HG03045 (cell line): ENCODE measurements at regions not wholly inside any gene's neighbourhood (a gene's known extent, or its start where the extent isn't known, plus 50 kb on each side); places are given as distances from the start of the nearest gene placed in this dataset.
"Not testable (repeated sequence)": the region's sequence is repeated elsewhere in the genome, so short reads cannot be mapped to it uniquely, and the experiment has no call there.

Source experiments
- ATAC-seq: cut with Tn5 transposase; IDR thresholded peaks from one replicate; pipeline ENCODE4 v1.9.1; 2021; ENCODE audit warnings: mild to moderate bottlenecking, moderate library complexity; ENCODE audit not compliant: unreplicated experiment

DNA sequence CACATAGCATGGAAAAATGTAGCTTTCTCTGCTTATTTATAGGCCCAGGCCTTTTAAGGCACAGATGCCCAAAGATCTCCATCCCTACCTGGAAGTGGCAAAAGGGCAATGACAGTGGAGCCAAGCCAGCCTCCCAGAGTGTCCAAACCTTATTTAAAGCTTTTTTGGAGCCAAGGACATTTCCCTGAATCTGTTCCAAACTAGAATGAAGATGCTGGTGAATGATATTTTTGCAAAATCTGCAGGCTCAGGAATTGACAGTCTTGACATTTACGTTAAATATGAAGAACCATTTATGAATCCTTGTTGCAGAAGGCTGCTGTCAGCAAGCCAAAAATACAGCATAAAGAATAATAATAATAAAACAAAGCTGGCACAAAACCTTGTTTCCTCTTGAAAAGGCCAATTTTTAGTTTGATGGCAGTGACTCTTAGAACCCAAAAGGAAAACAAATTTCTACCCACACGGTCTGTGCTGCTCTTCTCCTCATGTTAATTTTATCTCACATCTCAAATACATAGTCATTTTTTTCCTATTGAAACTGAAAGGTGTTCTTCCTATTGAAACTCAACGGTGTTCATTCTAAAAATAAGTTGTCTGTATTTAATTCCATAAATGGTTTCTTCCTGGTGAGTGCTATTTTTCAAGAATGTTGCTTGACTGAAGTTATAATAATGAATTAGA, 206.3 kb upstream of the TBL1X start:
- ATAC-seq: no peak

- no peak for ATAC-seq
Observed at GRCh38 chrX:9260603-9261002, 204.3 kb upstream of the TBL1X start.

DNA sequence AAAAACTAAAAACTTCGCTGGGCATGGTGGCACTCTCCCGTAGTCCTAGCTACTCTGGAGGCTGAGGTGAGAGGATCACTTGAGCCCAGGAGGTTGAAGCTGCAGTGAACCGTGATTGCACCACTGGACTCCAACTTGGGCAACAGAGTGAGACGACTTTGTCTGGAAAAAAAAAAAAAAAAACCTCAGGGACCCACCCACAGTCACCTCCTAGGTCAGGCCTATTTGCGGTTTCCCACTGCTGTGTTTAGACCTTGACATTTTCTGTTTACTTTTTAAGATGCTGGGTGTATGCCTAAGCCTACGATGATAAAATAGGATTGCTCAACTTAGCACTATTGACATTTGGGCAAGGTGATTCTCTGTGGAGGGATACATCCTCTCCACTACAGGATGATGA, 197.4 kb upstream of the TBL1X start:
- no peak for ATAC-seq

DNA sequence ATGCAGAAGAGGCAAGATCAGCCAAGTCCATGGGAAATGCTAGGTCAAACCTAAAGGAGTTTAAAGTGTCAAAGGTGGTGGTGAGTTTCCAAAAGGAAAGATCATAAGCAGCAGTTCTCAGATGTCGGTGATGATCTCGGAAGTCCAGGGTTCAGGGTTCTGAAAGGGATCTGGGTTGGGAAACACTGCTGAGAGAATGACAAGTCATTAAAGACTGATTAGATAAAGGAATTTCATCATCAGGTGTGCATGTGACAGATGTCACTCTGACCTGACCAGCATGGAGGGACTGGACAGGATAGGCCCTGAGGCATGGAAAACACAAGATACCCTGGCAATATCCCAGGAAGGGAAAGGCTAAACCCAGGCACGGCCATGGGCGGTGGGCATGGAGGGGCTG, 195.7 kb upstream of the TBL1X start:
- no peak for ATAC-seq

DNA sequence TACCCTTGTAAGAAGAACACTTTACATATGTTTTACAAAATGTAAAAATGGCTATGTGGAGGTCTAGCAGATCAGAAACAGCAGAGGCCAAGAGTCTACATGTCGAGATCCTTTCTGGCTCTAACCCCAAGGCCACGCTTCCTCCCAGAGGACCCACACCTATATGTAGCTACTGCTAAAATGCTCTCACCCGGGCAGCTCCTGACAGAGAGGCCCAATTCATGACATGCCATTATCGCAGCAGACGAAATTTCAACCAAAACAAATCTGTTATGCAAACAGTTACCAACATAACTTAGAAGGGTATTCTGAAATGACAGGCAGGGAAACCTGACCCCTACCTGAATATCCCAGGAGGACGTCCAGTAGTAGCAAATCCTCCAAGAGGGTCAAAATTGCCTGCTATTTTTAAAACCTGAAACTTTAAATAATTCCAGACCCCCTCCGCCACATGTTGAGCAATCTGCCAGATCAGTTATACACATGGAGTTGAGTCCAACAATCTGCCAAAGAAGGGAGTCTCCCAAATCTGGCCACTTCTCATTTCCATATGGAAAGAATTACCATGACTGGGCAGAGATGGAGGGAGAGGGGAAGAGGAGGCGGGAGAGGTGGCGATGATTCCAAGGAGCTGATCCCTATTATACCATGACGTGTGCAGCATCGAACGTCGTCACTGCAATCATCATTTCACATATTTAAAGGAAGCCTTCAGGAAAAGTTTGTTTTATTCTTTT, 192.9 kb upstream of the TBL1X start:
- ATAC-seq: no peak

GRCh38 chrX:9273744-9274143, 191.1 kb upstream of the TBL1X start:
- ATAC-seq: no peak

GRCh38 chrX:9278475-9279233, 186.2 kb upstream of the TBL1X start:
- ATAC-seq: no peak

GRCh38 chrX:9279234-9279544, 185.7 kb upstream of the TBL1X start:
- ATAC-seq: no peak

DNA sequence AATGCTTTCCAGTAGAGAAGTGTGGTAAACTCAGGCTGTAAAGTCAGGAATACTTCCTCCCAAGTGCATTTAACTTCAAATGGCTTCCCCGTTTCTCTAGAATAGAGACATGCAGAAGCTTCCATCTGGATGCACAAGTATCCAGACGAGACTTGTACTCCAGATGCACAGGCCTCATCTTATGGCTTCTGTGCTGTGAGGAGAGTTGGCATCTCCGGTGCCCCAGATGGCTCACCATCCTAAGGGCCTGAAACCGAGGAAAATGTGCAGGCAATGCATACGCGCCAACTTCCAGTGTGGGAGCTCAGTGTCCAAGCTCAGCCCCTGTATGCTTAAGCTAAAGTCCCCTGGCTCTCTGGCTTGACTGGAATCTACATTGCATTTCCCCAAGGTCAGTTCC, 184.0 kb upstream of the TBL1X start:
- no peak for ATAC-seq

GRCh38 chrX:9282325-9282724, 182.5 kb upstream of the TBL1X start:
- no peak for ATAC-seq

DNA sequence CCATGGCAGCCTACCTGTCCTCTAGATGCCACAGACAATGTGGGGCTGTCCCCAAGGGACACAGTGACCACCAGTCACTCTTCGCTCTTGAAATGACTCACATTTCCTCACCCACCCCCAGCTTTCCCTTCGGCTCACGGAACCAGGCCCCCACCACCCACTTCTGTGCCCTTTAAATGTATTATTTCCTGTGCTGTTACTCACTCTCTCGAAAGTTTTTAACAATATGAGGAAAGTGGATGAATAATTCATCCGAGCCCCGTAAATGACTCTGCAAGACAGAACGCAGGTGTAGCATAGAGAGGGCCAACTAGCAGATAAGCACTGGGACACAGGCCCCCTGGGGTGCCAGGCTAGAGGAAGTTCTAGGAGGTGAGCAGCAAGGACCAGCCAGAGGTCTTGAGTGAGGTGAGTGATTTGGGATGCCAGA, 179.5 kb upstream of the TBL1X start:
- ATAC-seq: no peak

GRCh38 chrX:9286234-9286633, 178.6 kb upstream of the TBL1X start:
- no peak for ATAC-seq

DNA sequence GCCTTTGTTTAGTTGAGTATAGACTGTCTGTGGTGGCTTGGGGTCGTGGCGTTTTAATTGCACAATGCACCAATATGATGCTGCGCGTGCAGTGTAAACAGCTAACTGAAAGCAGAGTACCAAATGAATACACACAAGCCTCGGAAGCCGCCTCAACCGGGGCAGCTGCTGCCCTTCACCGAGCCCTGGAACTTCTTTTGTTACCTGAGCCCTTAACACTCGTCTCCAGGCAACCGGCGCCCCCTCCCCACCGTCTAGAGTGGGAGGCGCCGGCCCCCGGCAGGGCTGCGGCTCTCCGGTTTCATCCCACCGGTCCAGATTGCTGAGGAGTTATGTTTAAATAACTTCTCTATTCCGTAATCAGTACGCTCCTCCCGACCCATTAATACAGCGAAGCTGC, 173.2 kb upstream of the TBL1X start:
- no peak for ATAC-seq

DNA sequence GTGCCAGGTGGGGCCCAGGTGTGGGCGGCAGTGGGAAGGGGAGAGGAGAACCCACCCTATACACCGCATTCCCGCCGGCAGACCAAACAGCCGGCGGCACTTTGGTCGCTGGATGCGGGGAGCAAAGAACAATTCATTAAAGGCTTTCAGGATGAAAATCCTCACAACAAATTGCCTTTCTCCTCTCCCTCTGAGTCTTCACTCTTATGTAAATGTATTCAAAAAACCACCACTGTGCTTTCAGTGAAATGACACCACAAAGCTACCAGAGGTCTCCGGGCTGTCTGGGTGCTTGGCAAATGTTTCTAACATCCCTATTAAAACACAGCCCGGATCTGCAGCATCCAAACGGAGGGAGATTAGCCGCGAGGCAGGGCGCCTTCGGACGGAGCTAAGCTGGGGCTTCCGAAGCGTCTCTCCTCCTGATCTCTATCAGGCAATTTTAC, 171.8 kb upstream of the TBL1X start:
- no peak for ATAC-seq

- ATAC-seq: no peak
Observed at GRCh38 chrX:9293903-9294302, 171.0 kb upstream of the TBL1X start.

GRCh38 chrX:9295551-9295950, 169.3 kb upstream of the TBL1X start:
- no peak for ATAC-seq

- ATAC-seq: no peak
Observed at GRCh38 chrX:9298221-9298620, 166.6 kb upstream of the TBL1X start.

DNA sequence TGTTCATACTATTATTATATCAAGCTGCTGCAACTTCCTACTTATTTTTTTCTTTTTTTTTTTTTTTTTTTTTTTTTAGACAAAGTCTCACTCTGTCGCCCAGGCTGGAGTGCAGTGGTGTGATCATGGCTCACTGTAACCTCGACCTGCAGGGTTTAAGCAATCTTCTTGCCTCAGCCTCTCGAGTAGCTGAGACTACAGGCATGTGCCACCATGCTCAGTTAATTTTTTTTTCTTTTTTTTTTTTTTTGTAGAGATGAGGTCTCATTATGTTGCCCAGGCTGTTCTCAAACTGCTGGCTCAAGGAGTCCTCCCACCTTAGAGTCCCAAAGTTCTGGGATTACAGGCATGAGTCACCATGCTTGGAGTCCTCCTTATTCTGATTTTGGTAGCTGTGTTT, 165.2 kb upstream of the TBL1X start:
- ATAC-seq: not testable (repeated sequence)

DNA sequence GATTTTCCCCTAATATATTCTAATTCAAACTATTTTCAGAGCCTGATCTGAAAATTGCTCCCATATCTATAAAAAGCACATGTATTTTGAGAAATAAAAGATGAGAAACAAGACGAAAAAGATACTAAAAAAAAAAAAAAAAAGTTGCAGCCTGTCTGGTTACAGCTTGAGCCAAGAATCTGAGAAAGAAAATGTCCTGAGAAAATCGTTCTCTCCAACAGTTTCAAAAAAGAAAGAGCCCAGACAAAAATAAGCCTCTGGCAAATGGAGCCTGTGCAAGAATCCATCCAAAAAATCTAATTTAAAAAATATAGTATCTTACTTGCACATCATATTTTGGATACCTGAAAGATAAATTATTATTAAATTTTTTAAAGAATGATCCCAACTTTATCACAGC, 163.0 kb upstream of the TBL1X start:
- no peak for ATAC-seq

DNA sequence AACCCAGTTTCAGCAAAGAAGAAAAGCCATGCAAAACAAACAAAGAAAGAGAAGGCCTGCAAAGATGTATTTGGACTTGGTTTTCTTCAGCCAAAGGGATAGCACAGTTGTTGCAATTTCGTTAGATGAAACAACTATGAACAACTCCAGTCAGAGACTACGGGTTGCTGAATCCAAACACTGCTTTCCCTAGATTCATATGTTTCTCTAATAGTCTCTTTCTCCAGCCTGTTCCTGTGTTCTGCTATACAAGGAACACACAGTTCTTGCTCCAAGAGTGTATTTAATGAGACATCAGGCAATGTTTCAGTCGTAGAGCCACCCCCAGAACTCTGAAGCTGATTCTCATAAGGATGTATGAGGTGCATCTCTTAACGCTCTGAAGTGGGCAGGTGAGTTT, 162.5 kb upstream of the TBL1X start:
- no peak for ATAC-seq

GRCh38 chrX:9308426-9308825, 156.4 kb upstream of the TBL1X start:
- no peak for ATAC-seq

DNA sequence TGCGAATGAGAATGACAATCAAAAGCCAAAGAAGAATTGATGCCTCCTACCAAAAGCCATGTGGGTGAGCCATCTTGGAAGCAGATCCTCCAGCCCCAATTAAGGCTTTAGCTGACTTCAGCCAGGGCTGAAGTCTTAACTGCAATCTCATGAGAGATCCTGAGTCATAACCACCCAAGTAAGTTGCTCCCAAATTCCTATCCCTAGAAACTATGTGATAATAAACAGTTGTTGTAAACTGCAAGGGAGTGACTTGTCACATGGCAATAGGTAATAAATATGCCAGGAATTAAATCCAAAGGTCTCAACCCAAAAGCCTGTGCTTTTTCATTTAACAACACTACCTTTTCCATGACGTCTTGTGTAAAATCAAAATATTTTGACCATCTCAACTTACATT, 154.2 kb upstream of the TBL1X start:
- ATAC-seq: no peak
